ENCODE measurements at regions not wholly inside any gene's neighbourhood (a gene's known extent, or its start where the extent isn't known, plus 50 kb on each side); places are given as distances from the start of the nearest gene placed in this dataset.

DNA sequence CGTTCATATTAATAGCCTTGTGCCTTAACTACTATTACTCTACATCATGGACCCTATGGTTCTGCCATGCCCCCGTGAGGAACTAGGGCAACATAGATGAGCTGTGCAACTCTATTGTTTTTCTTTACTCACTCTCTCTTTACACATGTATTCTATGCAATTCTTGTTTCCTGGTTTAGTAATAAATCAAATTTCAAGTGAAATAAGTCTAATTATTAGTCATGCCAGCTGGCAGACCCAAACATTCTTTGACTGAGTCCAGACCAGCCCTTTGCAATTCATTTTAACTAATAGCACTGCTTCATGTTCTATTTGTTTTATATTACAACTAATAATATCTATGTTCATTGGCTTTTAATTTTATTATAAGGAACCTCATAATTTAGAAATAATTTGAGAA, 789.3 kb upstream of the ADAMTS5 start:
- DNase-seq (no peak), ATAC-seq (ENCODE audit: low read depth) (no peak)
- Histone ChIP-seq H3K4me1 (ENCODE audit: control insufficient read depth in 2 of 2, insufficient read depth in 2 of 2, low read length in 2 of 2) (no peaks in the 10 kb centered on the region), H3K36me3 (replicated peaks in 1 of 2; ENCODE audit: control extremely low read depth in 1 of 2, control insufficient read depth in 1 of 2, extremely low read depth in 1 of 2, insufficient read depth in 2 of 2, low read length in 1 of 2) (no peaks in the 10 kb centered on the region), H2AFZ (ENCODE audit: insufficient read depth, low read depth, low read length, poor library complexity, severe bottlenecking) (no peak overlapping the region), H3K4me3 (ENCODE audit: control extremely low read depth in 1 of 5, extremely low read depth in 1 of 5, insufficient read depth in 1 of 5, low read depth in 2 of 5, low read length in 4 of 5) (no peak overlapping the region), H4K20me1 (ENCODE audit: control insufficient read depth, insufficient read depth, low read length, poor library complexity, severe bottlenecking) (no peaks in the 10 kb centered on the region), H3K9ac (ENCODE audit: low read length) (no peak overlapping the region), H3K4me2 (replicated peaks; ENCODE audit: low read depth, low read length, poor library complexity, severe bottlenecking) (no peak overlapping the region), H3K9me3 (ENCODE audit: control extremely low read depth in 1 of 3, control insufficient read depth in 2 of 3, insufficient read depth in 1 of 3, low read length in 2 of 3) (peaks cover 0 to 6% (median 0%) of the 10 kb centered on the region in 3 donors), H3K79me2 (ENCODE audit: control insufficient read depth, insufficient read depth, low read length) (no peaks in the 10 kb centered on the region), H3K27me3 (replicated peaks in 1 of 4; ENCODE audit: control extremely low read depth in 1 of 4, control insufficient read depth in 3 of 4, insufficient read depth in 4 of 4, low read length in 3 of 4) (no peaks in the 10 kb centered on the region), H3K27ac (ENCODE audit: low read length in 2 of 2) (no peak overlapping the region)
- H3K4me3 Mint-ChIP-seq, result no peak overlapping the region
- peaks cover 2% of the 10 kb centered on the region for H3K9me3 Mint-ChIP-seq (ENCODE audit: insufficient read depth)
- intact Hi-C loops (cut with micrococcal nuclease), result no loop called here
- no peaks in the 10 kb centered on the region for H3K4me1 Mint-ChIP-seq
- H3K27ac Mint-ChIP-seq, result no peak overlapping the region
- CTCF ChIA-PET, result no interaction called here
- TF ChIP-seq CTCF (IDR thresholded peaks at IDR 0.05) (no peak), EZH2 (IDR thresholded peaks at IDR 0.05; ENCODE audit: borderline replicate concordance, insufficient read depth, low read depth, low read length, poor library complexity, severe bottlenecking) (no peak)
- POLR2A ChIA-PET, result no interaction called here
- H3K27me3 Mint-ChIP-seq, result no peaks in the 10 kb centered on the region
- WGBS (ENCODE audit: insufficient coverage), result no CpG with 5 or more reads among the region's 2 CpGs

GRCh38 chr21:27743971-27744564, 777.2 kb upstream of the ADAMTS5 start:
- no peaks in the 10 kb centered on the region for H3K4me1 ChIP-seq (ENCODE audit: control insufficient read depth in 2 of 2, insufficient read depth in 2 of 2, low read length in 2 of 2)
- no peaks in the 10 kb centered on the region for H3K4me1 Mint-ChIP-seq
- no peaks in the 10 kb centered on the region for H4K20me1 ChIP-seq (ENCODE audit: control insufficient read depth, insufficient read depth, low read length, poor library complexity, severe bottlenecking)
- ChIA-PET POLR2A (no interaction called here), CTCF (no interaction called here)
- H3K27me3 Mint-ChIP-seq, result no peaks in the 10 kb centered on the region
- no peaks in the 10 kb centered on the region for H3K36me3 ChIP-seq (replicated peaks in 1 of 2; ENCODE audit: control extremely low read depth in 1 of 2, control insufficient read depth in 1 of 2, extremely low read depth in 1 of 2, insufficient read depth in 2 of 2, low read length in 1 of 2)
- H3K27ac ChIP-seq (ENCODE audit: low read length in 2 of 2), result no peak overlapping the region
- no peak for TF ChIP-seq EZH2 (IDR thresholded peaks at IDR 0.05; ENCODE audit: borderline replicate concordance, insufficient read depth, low read depth, low read length, poor library complexity, severe bottlenecking)
- no peak for TF ChIP-seq CTCF (IDR thresholded peaks at IDR 0.05)
- no peak overlapping the region for H2AFZ ChIP-seq (ENCODE audit: insufficient read depth, low read depth, low read length, poor library complexity, severe bottlenecking)
- no peaks in the 10 kb centered on the region for H3K79me2 ChIP-seq (ENCODE audit: control insufficient read depth, insufficient read depth, low read length)
- no peak overlapping the region for H3K4me3 ChIP-seq (ENCODE audit: control extremely low read depth in 1 of 5, extremely low read depth in 1 of 5, insufficient read depth in 1 of 5, low read depth in 2 of 5, low read length in 4 of 5)
- ATAC-seq (ENCODE audit: low read depth), result no peak
- 82% methylated on average over 7 of the region's 7 CpGs for WGBS (ENCODE audit: insufficient coverage)
- no peak overlapping the region for H3K4me2 ChIP-seq (replicated peaks; ENCODE audit: low read depth, low read length, poor library complexity, severe bottlenecking)
- H3K4me3 Mint-ChIP-seq, result no peak overlapping the region
- H3K27ac Mint-ChIP-seq, result no peak overlapping the region
- no peaks in the 10 kb centered on the region for H3K27me3 ChIP-seq (replicated peaks in 1 of 4; ENCODE audit: control extremely low read depth in 1 of 4, control insufficient read depth in 3 of 4, insufficient read depth in 4 of 4, low read length in 3 of 4)
- H3K9me3 ChIP-seq (ENCODE audit: control extremely low read depth in 1 of 3, control insufficient read depth in 2 of 3, insufficient read depth in 1 of 3, low read length in 2 of 3), result peaks cover 0 to 5% (median 1%) of the 10 kb centered on the region in 3 donors
- DNase-seq, result no peak
- intact Hi-C loops (cut with micrococcal nuclease), result no loop called here
- no peak overlapping the region for H3K9ac ChIP-seq (ENCODE audit: low read length)
- H3K9me3 Mint-ChIP-seq (ENCODE audit: insufficient read depth), result peaks cover 8% of the 10 kb centered on the region
